AG04449 (cell line): ENCODE measurements at regions not wholly inside any gene's neighbourhood (a gene's known extent, or its start where the extent isn't known, plus 50 kb on each side); places are given as distances from the start of the nearest gene placed in this dataset.

Source experiments
- CTCF ChIA-PET: fragments of 350-600 bp; formaldehyde crosslinking; extraction: SDS; loops from one replicate; lab custom pipeline; 2021; ENCODE audit warnings: antibody characterized with exemption; lab: Yijun Ruan, JAX
- POLR2A ChIA-PET: fragments of 400-600, 350-600 bp; formaldehyde crosslinking; extraction: SDS; loops from one replicate; lab custom pipeline; 2020; ENCODE audit warnings: antibody characterized with exemption, inconsistent platforms; lab: Yijun Ruan, JAX
- DNase-seq: peaks from one replicate; pipeline ENCODE4 v3.0.0-alpha.2; 2010; ENCODE audit warnings: low read depth, low spot score
- H3K4me3 ChIP-seq: 2 replicates; pipeline ENCODE4 v1.5.1; 2011; ENCODE audit warnings: low read depth, mild to moderate bottlenecking, control low read depth, low read length
- TF ChIP-seq, protein P1 (sequence below): IDR thresholded peaks from one replicate; pipeline ENCODE4 v1.5.1; 2011; ENCODE audit warnings: mild to moderate bottlenecking, moderate library complexity, low read length, control low read depth, inconsistent platforms; ENCODE audit not compliant: insufficient read depth; ENCODE audit errors: missing control alignments

DNA sequence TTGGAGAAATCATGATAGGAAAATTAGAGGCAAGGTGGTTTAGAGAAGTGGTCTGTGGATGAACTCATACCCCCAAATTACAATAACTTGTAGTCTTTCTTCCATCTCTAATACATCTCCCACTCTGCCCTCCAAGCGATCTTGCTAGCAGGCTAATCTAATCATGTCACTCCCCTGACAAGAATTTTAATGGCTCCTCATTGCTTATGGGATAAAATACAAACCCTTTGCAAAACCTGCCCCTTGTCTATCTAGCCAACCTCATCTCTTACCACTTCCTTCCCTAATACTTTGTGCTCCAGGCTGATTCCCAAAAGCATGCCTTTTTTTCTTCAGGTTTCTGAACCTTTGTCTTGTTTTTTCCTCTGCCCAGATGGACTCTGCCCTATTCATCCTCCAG is 71.3 kb upstream of the LRRN2 start:
- no peak overlapping the region for H3K4me3 ChIP-seq
- DNase-seq, result no peak
- POLR2A ChIA-PET, result no interaction called here
- TF ChIP-seq, protein P1, sequence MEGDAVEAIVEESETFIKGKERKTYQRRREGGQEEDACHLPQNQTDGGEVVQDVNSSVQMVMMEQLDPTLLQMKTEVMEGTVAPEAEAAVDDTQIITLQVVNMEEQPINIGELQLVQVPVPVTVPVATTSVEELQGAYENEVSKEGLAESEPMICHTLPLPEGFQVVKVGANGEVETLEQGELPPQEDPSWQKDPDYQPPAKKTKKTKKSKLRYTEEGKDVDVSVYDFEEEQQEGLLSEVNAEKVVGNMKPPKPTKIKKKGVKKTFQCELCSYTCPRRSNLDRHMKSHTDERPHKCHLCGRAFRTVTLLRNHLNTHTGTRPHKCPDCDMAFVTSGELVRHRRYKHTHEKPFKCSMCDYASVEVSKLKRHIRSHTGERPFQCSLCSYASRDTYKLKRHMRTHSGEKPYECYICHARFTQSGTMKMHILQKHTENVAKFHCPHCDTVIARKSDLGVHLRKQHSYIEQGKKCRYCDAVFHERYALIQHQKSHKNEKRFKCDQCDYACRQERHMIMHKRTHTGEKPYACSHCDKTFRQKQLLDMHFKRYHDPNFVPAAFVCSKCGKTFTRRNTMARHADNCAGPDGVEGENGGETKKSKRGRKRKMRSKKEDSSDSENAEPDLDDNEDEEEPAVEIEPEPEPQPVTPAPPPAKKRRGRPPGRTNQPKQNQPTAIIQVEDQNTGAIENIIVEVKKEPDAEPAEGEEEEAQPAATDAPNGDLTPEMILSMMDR, result no peak
- CTCF ChIA-PET, result interaction anchor here (2.4 to 2.5 kb wide), 2 partner anchors 11 to 50 kb away, joined by 13 to 27 read pairs; no protein-coding TSS in a partner anchor

DNA sequence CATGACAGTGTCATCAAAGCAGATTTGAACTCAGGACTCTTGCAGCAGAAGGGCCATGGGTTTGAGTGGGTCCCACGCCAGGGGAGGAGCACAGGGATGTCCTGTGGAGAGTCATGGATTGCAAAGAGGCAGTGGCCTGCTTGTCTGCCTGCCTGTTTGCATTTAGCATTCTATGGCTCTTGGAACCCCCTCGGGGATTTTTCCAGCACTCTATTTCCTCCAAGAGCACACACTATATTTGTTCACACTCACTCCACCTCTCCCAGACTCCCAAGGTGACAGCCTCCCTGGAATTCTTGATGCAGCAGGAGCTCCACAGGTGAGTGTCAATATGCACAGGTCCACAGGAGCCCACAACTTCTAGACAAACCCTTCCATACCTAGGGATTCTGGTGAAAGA is 73.1 kb upstream of the LRRN2 start:
- POLR2A ChIA-PET, result no interaction called here
- CTCF ChIA-PET, result interaction anchor here (2.8 to 4.3 kb wide), 3 partner anchors 10 to 33 kb away, joined by 11 to 40 read pairs (median 14); no protein-coding TSS in a partner anchor

DNA sequence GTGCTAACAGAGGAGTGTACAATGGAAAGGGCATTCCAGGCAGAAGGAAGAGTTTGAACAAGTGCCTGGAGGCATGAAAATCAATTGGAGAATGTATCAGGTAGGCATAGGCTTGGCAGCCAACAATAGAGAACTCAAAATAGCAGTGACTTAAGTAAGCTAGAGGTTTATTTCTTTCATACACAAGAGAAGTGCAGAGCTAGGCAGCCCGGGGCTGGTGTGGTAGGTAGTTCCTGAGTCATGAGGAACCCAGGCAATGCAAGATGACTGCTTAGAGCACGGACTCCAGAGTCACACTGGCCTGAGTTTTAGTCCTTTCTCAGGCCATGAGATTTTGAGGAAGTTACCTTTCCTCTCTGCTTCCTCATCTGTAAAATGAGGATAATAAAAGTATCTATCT is 74.8 kb upstream of the LRRN2 start:
- DNase-seq, result no peak
- TF ChIP-seq, protein P1, result no peak
- POLR2A ChIA-PET, result no interaction called here
- H3K4me3 ChIP-seq, result no peak overlapping the region
- CTCF ChIA-PET, result interaction anchor here (1.1 to 8.7 kb wide), 9 partner anchors 9 to 202 kb away, joined by 3 to 162 read pairs (median 11); no protein-coding TSS in a partner anchor

More for the DNA sequence above, 73.1 kb upstream of the LRRN2 start:
- H3K4me3 ChIP-seq, result no peak overlapping the region
- TF ChIP-seq, protein P1, result no peak
- DNase-seq, result no peak

DNA sequence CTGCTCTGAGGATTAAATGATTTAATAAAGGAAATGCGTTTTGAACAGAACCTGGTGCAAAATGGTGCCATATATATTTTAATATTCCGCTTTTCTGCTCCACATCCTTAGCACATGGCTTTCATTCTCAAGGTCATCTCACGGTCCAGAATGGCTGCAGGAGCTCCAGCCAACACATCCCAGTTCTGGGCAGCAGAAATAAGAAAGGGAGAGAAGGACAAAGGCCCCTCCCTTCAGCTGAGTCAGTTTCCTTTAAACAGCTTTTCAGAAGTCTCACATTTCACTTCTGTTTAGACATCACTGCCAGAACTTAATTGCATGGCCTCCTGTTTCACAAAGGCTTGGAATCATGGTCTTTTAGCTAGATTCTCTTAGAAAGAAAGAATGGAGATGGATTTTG is 75.2 kb upstream of the LRRN2 start:
- CTCF ChIA-PET, result interaction anchor here (1.1 to 8.7 kb wide), 9 partner anchors 9 to 202 kb away, joined by 3 to 162 read pairs (median 11); no protein-coding TSS in a partner anchor
- POLR2A ChIA-PET, result interaction anchor here (0.9 kb wide), 1 partner anchor 171 kb away, joined by 3 read pairs; no protein-coding TSS in a partner anchor
- no peak overlapping the region for H3K4me3 ChIP-seq
- TF ChIP-seq, protein P1, result no peak
- DNase-seq, result no peak

DNA sequence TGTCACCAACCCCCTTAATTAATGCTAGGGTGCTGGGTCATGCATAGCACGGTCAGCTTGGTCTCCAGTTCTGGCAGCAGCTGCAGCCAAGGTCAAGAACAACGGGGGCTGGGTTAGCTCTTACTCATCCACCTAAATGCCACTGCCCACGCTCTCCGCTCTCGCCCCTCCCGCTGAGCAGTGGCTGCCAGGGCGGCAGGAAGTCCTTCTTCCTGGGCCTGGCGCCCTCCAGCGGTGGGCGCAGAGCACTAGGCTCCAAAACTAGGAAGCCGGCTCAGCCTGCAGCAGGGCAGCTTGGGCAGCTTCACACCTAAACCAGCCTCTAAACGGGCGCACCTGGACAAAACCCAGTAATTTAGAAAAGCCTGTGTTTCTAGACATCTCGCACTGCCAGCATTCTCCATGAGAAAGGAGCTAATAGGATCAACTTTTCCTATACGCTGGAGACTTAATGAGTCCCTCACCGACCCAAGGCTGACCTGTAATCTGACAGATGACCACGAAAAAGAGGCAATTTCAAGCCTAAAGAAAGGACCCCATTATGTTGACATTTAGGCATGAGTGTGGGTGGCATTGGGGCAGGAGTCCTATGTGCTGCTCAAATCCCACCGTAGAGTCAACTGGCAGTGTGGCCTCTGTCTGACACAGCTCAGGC is 78.4 kb upstream of the LRRN2 start:
- POLR2A ChIA-PET, result no interaction called here

DNA sequence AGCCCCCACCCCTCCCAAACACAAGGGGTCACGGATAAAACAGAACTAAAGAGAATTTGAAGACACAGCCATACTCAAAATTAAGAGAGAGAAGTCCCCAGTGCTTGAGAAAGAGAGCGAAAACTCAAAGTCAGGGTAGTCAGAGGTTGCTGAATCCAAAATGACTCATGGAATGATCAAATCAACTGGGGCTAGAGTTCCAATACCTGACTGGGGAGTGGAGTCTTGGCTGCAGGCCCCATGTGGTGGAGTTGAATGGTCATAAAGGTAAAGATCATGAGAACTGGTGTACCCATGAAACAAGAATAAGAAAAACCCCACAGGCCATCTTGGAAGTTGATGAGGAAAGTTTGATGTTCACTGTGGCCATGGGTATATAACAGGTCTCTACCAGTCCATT is 84.5 kb upstream of the LRRN2 start:
- TF ChIP-seq, protein P1, result no peak
- POLR2A ChIA-PET, result no interaction called here
- CTCF ChIA-PET, result interaction anchor here (1.5 to 2.1 kb wide), 2 partner anchors 21 to 38 kb away, joined by 3 to 11 read pairs; no protein-coding TSS in a partner anchor
- no peak for DNase-seq
- H3K4me3 ChIP-seq, result no peak overlapping the region

More for the DNA sequence above, 78.4 kb upstream of the LRRN2 start:
- CTCF ChIA-PET, result interaction anchor here (0.6 to 8.7 kb wide), 41 partner anchors 8 to 317 kb away, joined by 3 to 162 read pairs (median 5); no protein-coding TSS in a partner anchor
- TF ChIP-seq, protein P1, result peak; percentile 83
- H3K4me3 ChIP-seq, result no peak overlapping the region
- DNase-seq, result peak; percentile 12
